K562 (cell line): ENCODE measurements at regions not wholly inside any gene's neighbourhood (a gene's known extent, or its start where the extent isn't known, plus 50 kb on each side); places are given as distances from the start of the nearest gene placed in this dataset.

ENCODE experiments used
- ATAC-seq: fragments of 200-7000 bp; cut with Tn5 transposase; 3 replicates; pipeline ENCODE4 v1.9.1; 2020; ENCODE audit warnings: moderate library complexity
- BruUV-seq: library from RNA; stranded (reverse); fragments of 400-500 nt; replicated peaks from 2 replicates; lab custom pipeline; 2021; lab: Mats Ljungman, UMichigan
- CTCF ChIA-PET: fragments of 300-600 bp; formaldehyde crosslinking; extraction: SDS; loops from one replicate; lab custom pipeline; 2021; ENCODE audit warnings: low intra/inter-chr PET ratio; lab: Yijun Ruan, JAX
- POLR2A ChIA-PET: fragments of 300-600, 350-650 bp; sonication (Branson Sonifier 250); formaldehyde crosslinking; extraction: SDS; loops from one replicate; lab custom pipeline; 2021; ENCODE audit warnings: antibody characterized with exemption, inconsistent platforms; lab: Yijun Ruan, JAX
- DNase-seq, 4 experiments: peaks; one replicate each; pipeline versions ENCODE4 v3.0.0 to v3.0.0-alpha.2; 2011 to 2018; ENCODE audit warnings: low spot score in 3 of 4, mixed read lengths in 3 of 4; ENCODE audit errors: extremely low read depth in 1 of 4
- FAIRE-seq: peaks from 2 replicates; lab custom pipeline; 2011; peaks lifted over from hg19 to GRCh38; lab: Jason Lieb, UNC
- H2AFZ ChIP-seq: 2 replicates; pipeline ENCODE4 v1.6.0; 2011; ENCODE audit warnings: low read depth, low read length, control low read depth, inconsistent platforms
- H3K27ac ChIP-seq: fragments of 200-600 bp; 3 replicates; pipeline ENCODE4 v1.8.0; 2011; ENCODE audit warnings: low read depth, mild to moderate bottlenecking, control low read depth, inconsistent platforms, low read length, moderate library complexity, mixed read lengths; ENCODE audit errors: extremely low read depth
- H3K27me3 ChIP-seq, 2 experiments: fragments of 300-600 bp in 1 of 2; 2 replicates in 1 of 2; 3 replicates in 1 of 2; pipeline versions ENCODE4 v1.6.0 to v1.8.0; 2011; ENCODE audit warnings: inconsistent platforms in 2 of 2, low read length in 2 of 2, mild to moderate bottlenecking in 1 of 2, mixed read lengths in 1 of 2, moderate library complexity in 1 of 2; ENCODE audit not compliant: control insufficient read depth in 2 of 2, insufficient read depth in 2 of 2
- H3K36me3 ChIP-seq: fragments of 300-600 bp; 3 replicates; pipeline ENCODE4 v1.8.0; 2011; ENCODE audit warnings: mild to moderate bottlenecking, low read length, inconsistent platforms; ENCODE audit not compliant: control insufficient read depth, insufficient read depth
- H3K4me1 ChIP-seq, 2 experiments: fragments of 200-600 bp in 1 of 2; replicated peaks in 1 of 2; 2 replicates in 1 of 2; 3 replicates in 1 of 2; pipeline versions ENCODE4 v1.5.1 to v1.8.0; 2011; ENCODE audit warnings: inconsistent platforms in 2 of 2, low read length in 2 of 2, mild to moderate bottlenecking in 1 of 2, mixed read lengths in 1 of 2, moderate library complexity in 1 of 2; ENCODE audit not compliant: control insufficient read depth in 2 of 2, insufficient read depth in 2 of 2
- H3K4me2 ChIP-seq: 2 replicates; pipeline ENCODE4 v1.6.1; 2011; ENCODE audit warnings: low read length, control low read depth, inconsistent platforms, mixed read lengths; ENCODE audit not compliant: insufficient read depth
- H3K4me3 ChIP-seq: fragments of 200-600 bp; sonication (generic), shearing (Covaris generic); 2 replicates; pipeline ENCODE4 v1.5.1; 2016; ENCODE audit warnings: control low read depth, inconsistent platforms
- H3K79me2 ChIP-seq: fragments of 200-600 bp; 3 replicates; pipeline ENCODE4 v1.8.0; 2011; ENCODE audit warnings: low read length, inconsistent platforms; ENCODE audit not compliant: control insufficient read depth, insufficient read depth
- H3K9ac ChIP-seq, 2 experiments: 2 replicates each; pipeline versions ENCODE4 v1.6.0 to v1.6.1; 2011; ENCODE audit warnings: low read depth in 2 of 2, low read length in 2 of 2, control low read depth in 1 of 2, inconsistent platforms in 1 of 2, mild to moderate bottlenecking in 1 of 2, mixed read lengths in 1 of 2; ENCODE audit not compliant: insufficient read depth in 1 of 2
- H3K9me1 ChIP-seq: one replicate; pipeline ENCODE4 v1.6.0; 2011; ENCODE audit warnings: inconsistent platforms, mild to moderate bottlenecking, low read length, moderate library complexity; ENCODE audit not compliant: control insufficient read depth, insufficient read depth
- H3K9me3 ChIP-seq: replicated peaks from 2 replicates; pipeline ENCODE4 v1.5.1; 2011; ENCODE audit warnings: low read depth, low read length, inconsistent platforms; ENCODE audit not compliant: control insufficient read depth, insufficient read depth
- H4K20me1 ChIP-seq: replicated peaks from 2 replicates; pipeline ENCODE4 v1.6.1; 2011; ENCODE audit warnings: low read length, inconsistent platforms, mixed read lengths; ENCODE audit not compliant: control insufficient read depth, insufficient read depth
- CBFA2T2 ChIP-seq: fragments of 450-650 bp; conservative IDR thresholded peaks from 2 replicates; pipeline ENCODE4 v1.6.1; 2017; ENCODE audit warnings: mild to moderate bottlenecking
- E2F5 ChIP-seq: sonication (generic); formaldehyde crosslinking; IDR thresholded peaks from 2 replicates; pipeline ENCODE4 v1.8.0; 2022; ENCODE audit warnings: mild to moderate bottlenecking, missing genetic modification reagents
- GMEB1 ChIP-seq: fragments of 250-450 bp; sonication (Bioruptor Pico); IDR thresholded peaks from 2 replicates; pipeline ENCODE4 v1.4.0; 2020; ENCODE audit warnings: mild to moderate bottlenecking
- MITF ChIP-seq: IDR thresholded peaks from 2 replicates; pipeline ENCODE4 v1.6.1; 2014; ENCODE audit warnings: antibody characterized with exemption
- PHB2 ChIP-seq: fragments of 450-650 bp; IDR thresholded peaks from 2 replicates; pipeline ENCODE4 v1.6.1; 2017; ENCODE audit warnings: low read depth
- SMC3 ChIP-seq: conservative IDR thresholded peaks from 2 replicates; pipeline ENCODE4 v1.6.1; 2011; ENCODE audit warnings: low read depth, low read length, improper control_type of control experiment; ENCODE audit not compliant: insufficient read depth
- SNIP1 ChIP-seq: fragments of 450-650 bp; IDR thresholded peaks from 2 replicates; pipeline ENCODE4 v1.7.1; 2017; ENCODE audit warnings: low read depth, mild to moderate bottlenecking
- ZBTB1 ChIP-seq: sonication (generic); formaldehyde crosslinking; IDR thresholded peaks from 2 replicates; pipeline ENCODE4 v1.8.1; 2023; ENCODE audit warnings: missing genetic modification reagents, low read depth, mild to moderate bottlenecking, borderline replicate concordance
- ZC3H8 ChIP-seq: fragments of 450-650 bp; IDR thresholded peaks from 2 replicates; pipeline ENCODE4 v1.6.1; 2017
- WGBS: fragments of 100-300 bp; shearing (Covaris generic); methylation state at CpG from one replicate; pipeline ENCODE4 v1.1.6; 2016; ENCODE audit warnings: low coverage, mixed read lengths; ENCODE audit not compliant: insufficient coverage; ENCODE audit errors: missing lambda C conversion rate; 5-methylcytosine and 5-hydroxymethylcytosine counted together
- in situ Hi-C: fragments of 300-500 bp; cut with MboI; formaldehyde crosslinking; loops from 4 replicates; pipeline ENCODE4 v1.15.0; 2018; ENCODE audit warnings: inconsistent platforms, mixed read lengths
- intact Hi-C: fragments of 100-400 bp; cut with micrococcal nuclease; formaldehyde crosslinking; loops from 2 replicates; pipeline ENCODE4 v1.14.2; 2022
- TF ChIP-seq, protein P1 (sequence below): fragments of 450-650 bp; conservative IDR thresholded peaks from 2 replicates; pipeline ENCODE4 v1.6.1; 2016; ENCODE audit warnings: missing genetic modification characterization, low read depth, mild to moderate bottlenecking, control low read depth, missing compliant biosample characterization

- ATAC-seq (no peak), FAIRE-seq (no peak), DNase-seq (no peak)
- in situ Hi-C loops (no loop called here), intact Hi-C loops (no loop called here)
- H3K27me3 ChIP-seq: no peaks in the 10 kb centered on the region
- H3K4me2 ChIP-seq: no peak overlapping the region
- no peaks in the 10 kb centered on the region for H3K4me1 ChIP-seq
- H3K9me3 ChIP-seq: no peaks in the 10 kb centered on the region
- no peaks in the 10 kb centered on the region for H3K9me1 ChIP-seq
- H2AFZ ChIP-seq: no peak overlapping the region
- POLR2A ChIA-PET: no interaction called here
- WGBS: 0% methylated on average over 6 of the region's 6 CpGs
- no peak overlapping the region for H3K4me3 ChIP-seq
- H4K20me1 ChIP-seq: no peaks in the 10 kb centered on the region
- no peak overlapping the region for H3K27ac ChIP-seq
- no peaks in the 10 kb centered on the region for H3K79me2 ChIP-seq
- no peak overlapping the region for H3K9ac ChIP-seq
- CTCF ChIA-PET: no interaction called here
- TF ChIP-seq SNIP1 (no peak), MITF (no peak), PHB2 (no peak), CBFA2T2 (no peak), SMC3 (no peak), ZBTB1 (CRISPR knock-in tag) (no peak), ZC3H8 (no peak), E2F5 (CRISPR knock-in tag) (no peak), GMEB1 (CRISPR knock-in tag) (no peak)
- TF ChIP-seq, protein P1, sequence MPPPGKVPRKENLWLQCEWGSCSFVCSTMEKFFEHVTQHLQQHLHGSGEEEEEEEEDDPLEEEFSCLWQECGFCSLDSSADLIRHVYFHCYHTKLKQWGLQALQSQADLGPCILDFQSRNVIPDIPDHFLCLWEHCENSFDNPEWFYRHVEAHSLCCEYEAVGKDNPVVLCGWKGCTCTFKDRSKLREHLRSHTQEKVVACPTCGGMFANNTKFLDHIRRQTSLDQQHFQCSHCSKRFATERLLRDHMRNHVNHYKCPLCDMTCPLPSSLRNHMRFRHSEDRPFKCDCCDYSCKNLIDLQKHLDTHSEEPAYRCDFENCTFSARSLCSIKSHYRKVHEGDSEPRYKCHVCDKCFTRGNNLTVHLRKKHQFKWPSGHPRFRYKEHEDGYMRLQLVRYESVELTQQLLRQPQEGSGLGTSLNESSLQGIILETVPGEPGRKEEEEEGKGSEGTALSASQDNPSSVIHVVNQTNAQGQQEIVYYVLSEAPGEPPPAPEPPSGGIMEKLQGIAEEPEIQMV (tag): no peak
- no peaks in the 10 kb centered on the region for H3K36me3 ChIP-seq
- no TSS peak for BruUV-seq
Observed at GRCh38 chr2:114128725-114129124, 238.8 kb downstream of the ACTR3 start.
